GM19324 (cell line): ENCODE measurements at regions not wholly inside any gene's neighbourhood (a gene's known extent, or its start where the extent isn't known, plus 50 kb on each side); places are given as distances from the start of the nearest gene placed in this dataset.

Source experiments
- ATAC-seq: cut with Tn5 transposase; IDR thresholded peaks from one replicate; pipeline ENCODE4 v1.9.1; 2021; ENCODE audit warnings: mild to moderate bottlenecking, moderate library complexity; ENCODE audit not compliant: unreplicated experiment, low FRiP score

- ATAC-seq = no peak
Observed at GRCh38 chr2:177021706-177022343, 190.8 kb upstream of the HNRNPA3 start.

- no peak for ATAC-seq
Observed at GRCh38 chr2:177024765-177025164, 187.8 kb upstream of the HNRNPA3 start.

GRCh38 chr2:177026253-177026652, 186.3 kb upstream of the HNRNPA3 start:
- no peak for ATAC-seq

- no peak for ATAC-seq
Observed at GRCh38 chr2:177026956-177027355, 185.6 kb upstream of the HNRNPA3 start.

- ATAC-seq = no peak
Observed at GRCh38 chr2:177028296-177028695, 184.3 kb upstream of the HNRNPA3 start.

- ATAC-seq = no peak
Observed at GRCh38 chr2:177029075-177029474, 183.5 kb upstream of the HNRNPA3 start.

GRCh38 chr2:177029501-177029900, 183.1 kb upstream of the HNRNPA3 start:
- no peak for ATAC-seq

- ATAC-seq = no peak
Observed at GRCh38 chr2:177029901-177030300, 182.7 kb upstream of the HNRNPA3 start.

GRCh38 chr2:177030451-177031105, 182.0 kb upstream of the HNRNPA3 start:
- ATAC-seq = no peak

- no peak for ATAC-seq
Observed at GRCh38 chr2:177031438-177032180, 181.0 kb upstream of the HNRNPA3 start.

- ATAC-seq = no peak
Observed at GRCh38 chr2:177036747-177037146, 175.8 kb upstream of the HNRNPA3 start.

GRCh38 chr2:177037569-177037968, 175.0 kb upstream of the HNRNPA3 start:
- no peak for ATAC-seq

GRCh38 chr2:177038787-177039484, 173.7 kb upstream of the HNRNPA3 start:
- ATAC-seq = no peak

GRCh38 chr2:177042311-177042710, 170.3 kb upstream of the HNRNPA3 start:
- ATAC-seq = no peak

GRCh38 chr2:177044671-177045070, 167.9 kb upstream of the HNRNPA3 start:
- ATAC-seq = no peak

GRCh38 chr2:177048981-177049380, 163.6 kb upstream of the HNRNPA3 start:
- ATAC-seq = no peak

- no peak for ATAC-seq
Observed at GRCh38 chr2:177051278-177051677, 161.3 kb upstream of the HNRNPA3 start.

GRCh38 chr2:177052471-177052870, 160.1 kb upstream of the HNRNPA3 start:
- ATAC-seq = no peak

- ATAC-seq = no peak
Observed at GRCh38 chr2:177053038-177053437, 159.6 kb upstream of the HNRNPA3 start.

GRCh38 chr2:177053716-177054115, 158.9 kb upstream of the HNRNPA3 start:
- no peak for ATAC-seq

GRCh38 chr2:177056481-177056929, 156.1 kb upstream of the HNRNPA3 start:
- ATAC-seq = no peak
